ENCODE measurements at regions not wholly inside any gene's neighbourhood (a gene's known extent, or its start where the extent isn't known, plus 50 kb on each side); places are given as distances from the start of the nearest gene placed in this dataset.

DNA sequence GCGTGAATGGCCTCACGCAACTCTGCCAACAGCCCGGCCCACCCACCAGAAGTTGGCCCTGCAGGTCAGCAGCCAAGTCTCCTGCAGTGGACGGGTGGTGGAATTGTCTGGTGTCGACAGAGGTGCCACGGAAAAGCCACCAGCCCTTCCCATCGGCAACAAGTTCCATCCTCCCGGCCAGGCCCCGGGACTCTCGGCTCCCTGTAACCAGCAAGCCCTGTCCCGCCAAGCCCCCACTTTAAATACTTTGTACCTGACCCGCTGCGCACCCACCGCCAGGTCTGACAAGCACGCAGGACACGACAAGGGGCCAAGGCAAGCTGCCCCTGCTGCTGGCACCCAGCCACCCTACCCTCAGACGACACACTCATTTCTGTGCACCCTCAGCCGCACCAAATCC, 100.8 kb downstream of the RBFOX3 start:
- TF ChIP-seq, protein P1, sequence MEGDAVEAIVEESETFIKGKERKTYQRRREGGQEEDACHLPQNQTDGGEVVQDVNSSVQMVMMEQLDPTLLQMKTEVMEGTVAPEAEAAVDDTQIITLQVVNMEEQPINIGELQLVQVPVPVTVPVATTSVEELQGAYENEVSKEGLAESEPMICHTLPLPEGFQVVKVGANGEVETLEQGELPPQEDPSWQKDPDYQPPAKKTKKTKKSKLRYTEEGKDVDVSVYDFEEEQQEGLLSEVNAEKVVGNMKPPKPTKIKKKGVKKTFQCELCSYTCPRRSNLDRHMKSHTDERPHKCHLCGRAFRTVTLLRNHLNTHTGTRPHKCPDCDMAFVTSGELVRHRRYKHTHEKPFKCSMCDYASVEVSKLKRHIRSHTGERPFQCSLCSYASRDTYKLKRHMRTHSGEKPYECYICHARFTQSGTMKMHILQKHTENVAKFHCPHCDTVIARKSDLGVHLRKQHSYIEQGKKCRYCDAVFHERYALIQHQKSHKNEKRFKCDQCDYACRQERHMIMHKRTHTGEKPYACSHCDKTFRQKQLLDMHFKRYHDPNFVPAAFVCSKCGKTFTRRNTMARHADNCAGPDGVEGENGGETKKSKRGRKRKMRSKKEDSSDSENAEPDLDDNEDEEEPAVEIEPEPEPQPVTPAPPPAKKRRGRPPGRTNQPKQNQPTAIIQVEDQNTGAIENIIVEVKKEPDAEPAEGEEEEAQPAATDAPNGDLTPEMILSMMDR (IDR thresholded peaks at IDR 0.05), result no peak
- no peak for TF ChIP-seq POLR2A (IDR thresholded peaks at IDR 0.05)
